ENCODE measurements at regions not wholly inside any gene's neighbourhood (a gene's known extent, or its start where the extent isn't known, plus 50 kb on each side); places are given as distances from the start of the nearest gene placed in this dataset.

GRCh38 chr16:72278301-72278700, 106.3 kb upstream of the PMFBP1 start:
- no peak for TF ChIP-seq POLR2AphosphoS5 (IDR thresholded peaks at IDR 0.05)
- no peak for TF ChIP-seq EP300 (conservative IDR thresholded peaks at IDR 0.05; ENCODE audit: poor library complexity, severe bottlenecking)

GRCh38 chr16:72277749-72278148, 105.8 kb upstream of the PMFBP1 start:
- no peaks in the 10 kb centered on the region for H3F3A ChIP-seq (ENCODE audit: insufficient read depth, low read length, poor library complexity, severe bottlenecking)
- H4K20me1 ChIP-seq (ENCODE audit: insufficient read depth), result no peaks in the 10 kb centered on the region
- no peak overlapping the region for H3K9ac ChIP-seq (ENCODE audit: low read length)
- H3K9me2 ChIP-seq (ENCODE audit: insufficient read depth, low read length), result no peaks in the 10 kb centered on the region
- no peak overlapping the region for H3K27ac ChIP-seq (ENCODE audit: low read length)
- H3K4me2 ChIP-seq (ENCODE audit: low read length), result no peak overlapping the region
- H3K27me3 ChIP-seq (ENCODE audit: insufficient read depth, low read depth, low read length), result no peaks in the 10 kb centered on the region
- no peak overlapping the region for H2AFZ ChIP-seq (ENCODE audit: low read depth, low read length)
- H3K4me3 ChIP-seq (ENCODE audit: low read length), result no peak overlapping the region
- TF ChIP-seq RAD21 (conservative IDR thresholded peaks at IDR 0.05), result no peak
- H3K79me2 ChIP-seq (replicated peaks; ENCODE audit: insufficient read depth, low read length), result no peaks in the 10 kb centered on the region
- H3K9me3 ChIP-seq (ENCODE audit: low read length), result no peaks in the 10 kb centered on the region
- no peaks in the 10 kb centered on the region for H3K36me3 ChIP-seq (ENCODE audit: insufficient read depth, low read length)

More at GRCh38 chr16:72278301-72278700, 106.3 kb upstream of the PMFBP1 start:
- H3K4me3 ChIP-seq (ENCODE audit: low read length), result no peak overlapping the region
- no peak overlapping the region for H3K4me2 ChIP-seq (ENCODE audit: low read length)
- no peaks in the 10 kb centered on the region for H3K27me3 ChIP-seq (ENCODE audit: insufficient read depth, low read depth, low read length)
- no peaks in the 10 kb centered on the region for H3K36me3 ChIP-seq (ENCODE audit: insufficient read depth, low read length)
- no peak overlapping the region for H3K9ac ChIP-seq (ENCODE audit: low read length)
- no peaks in the 10 kb centered on the region for H3F3A ChIP-seq (ENCODE audit: insufficient read depth, low read length, poor library complexity, severe bottlenecking)
- H2AFZ ChIP-seq (ENCODE audit: low read depth, low read length), result no peak overlapping the region
- no peaks in the 10 kb centered on the region for H3K9me2 ChIP-seq (ENCODE audit: insufficient read depth, low read length)
- H3K79me2 ChIP-seq (replicated peaks; ENCODE audit: insufficient read depth, low read length), result no peaks in the 10 kb centered on the region
- no peaks in the 10 kb centered on the region for H4K20me1 ChIP-seq (ENCODE audit: insufficient read depth)
- H3K27ac ChIP-seq (ENCODE audit: low read length), result no peak overlapping the region
- no peaks in the 10 kb centered on the region for H3K9me3 ChIP-seq (ENCODE audit: low read length)

- Histone ChIP-seq H4K20me1 (ENCODE audit: insufficient read depth) (no peaks in the 10 kb centered on the region), H3K9me2 (ENCODE audit: insufficient read depth, low read length) (no peaks in the 10 kb centered on the region), H3K9ac (ENCODE audit: low read length) (no peak overlapping the region), H3K27me3 (ENCODE audit: insufficient read depth, low read depth, low read length) (no peaks in the 10 kb centered on the region), H3K36me3 (ENCODE audit: insufficient read depth, low read length) (no peaks in the 10 kb centered on the region), H3F3A (ENCODE audit: insufficient read depth, low read length, poor library complexity, severe bottlenecking) (no peaks in the 10 kb centered on the region), H3K4me2 (ENCODE audit: low read length) (no peak overlapping the region), H3K27ac (ENCODE audit: low read length) (no peak overlapping the region), H3K9me3 (ENCODE audit: low read length) (no peaks in the 10 kb centered on the region), H3K79me2 (replicated peaks; ENCODE audit: insufficient read depth, low read length) (no peaks in the 10 kb centered on the region), H2AFZ (ENCODE audit: low read depth, low read length) (no peak overlapping the region), H3K4me3 (ENCODE audit: low read length) (no peak overlapping the region)
- TF ChIP-seq CTCF (IDR thresholded peaks at IDR 0.05; ENCODE audit: poor library complexity, severe bottlenecking) (no peak), EP300 (conservative IDR thresholded peaks at IDR 0.05; ENCODE audit: poor library complexity, severe bottlenecking) (no peak), MXI1 (conservative IDR thresholded peaks at IDR 0.05; ENCODE audit: poor library complexity, severe bottlenecking) (no peak), RAD21 (conservative IDR thresholded peaks at IDR 0.05) (no peak), SMC3 (conservative IDR thresholded peaks at IDR 0.05; ENCODE audit: poor library complexity) (no peak), EZH2 (IDR thresholded peaks at IDR 0.05; ENCODE audit: borderline replicate concordance, insufficient read depth, low read length, poor library complexity, severe bottlenecking) (no peak), POLR2AphosphoS5 (IDR thresholded peaks at IDR 0.05) (no peak)
- TF ChIP-seq, protein P1, sequence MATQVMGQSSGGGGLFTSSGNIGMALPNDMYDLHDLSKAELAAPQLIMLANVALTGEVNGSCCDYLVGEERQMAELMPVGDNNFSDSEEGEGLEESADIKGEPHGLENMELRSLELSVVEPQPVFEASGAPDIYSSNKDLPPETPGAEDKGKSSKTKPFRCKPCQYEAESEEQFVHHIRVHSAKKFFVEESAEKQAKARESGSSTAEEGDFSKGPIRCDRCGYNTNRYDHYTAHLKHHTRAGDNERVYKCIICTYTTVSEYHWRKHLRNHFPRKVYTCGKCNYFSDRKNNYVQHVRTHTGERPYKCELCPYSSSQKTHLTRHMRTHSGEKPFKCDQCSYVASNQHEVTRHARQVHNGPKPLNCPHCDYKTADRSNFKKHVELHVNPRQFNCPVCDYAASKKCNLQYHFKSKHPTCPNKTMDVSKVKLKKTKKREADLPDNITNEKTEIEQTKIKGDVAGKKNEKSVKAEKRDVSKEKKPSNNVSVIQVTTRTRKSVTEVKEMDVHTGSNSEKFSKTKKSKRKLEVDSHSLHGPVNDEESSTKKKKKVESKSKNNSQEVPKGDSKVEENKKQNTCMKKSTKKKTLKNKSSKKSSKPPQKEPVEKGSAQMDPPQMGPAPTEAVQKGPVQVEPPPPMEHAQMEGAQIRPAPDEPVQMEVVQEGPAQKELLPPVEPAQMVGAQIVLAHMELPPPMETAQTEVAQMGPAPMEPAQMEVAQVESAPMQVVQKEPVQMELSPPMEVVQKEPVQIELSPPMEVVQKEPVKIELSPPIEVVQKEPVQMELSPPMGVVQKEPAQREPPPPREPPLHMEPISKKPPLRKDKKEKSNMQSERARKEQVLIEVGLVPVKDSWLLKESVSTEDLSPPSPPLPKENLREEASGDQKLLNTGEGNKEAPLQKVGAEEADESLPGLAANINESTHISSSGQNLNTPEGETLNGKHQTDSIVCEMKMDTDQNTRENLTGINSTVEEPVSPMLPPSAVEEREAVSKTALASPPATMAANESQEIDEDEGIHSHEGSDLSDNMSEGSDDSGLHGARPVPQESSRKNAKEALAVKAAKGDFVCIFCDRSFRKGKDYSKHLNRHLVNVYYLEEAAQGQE (IDR thresholded peaks at IDR 0.05; ENCODE audit: borderline replicate concordance), result no peak
Observed at GRCh38 chr16:72271699-72272240, 99.8 kb upstream of the PMFBP1 start.
